ENCODE measurements at regions not wholly inside any gene's neighbourhood (a gene's known extent, or its start where the extent isn't known, plus 50 kb on each side); places are given as distances from the start of the nearest gene placed in this dataset.

- Histone ChIP-seq H3K36me3 (replicated peaks in 1 of 2) (no peaks in the 10 kb centered on the region), H3K27me3 (no peaks in the 10 kb centered on the region), H3K9me3 (replicated peaks in 1 of 3) (no peaks in the 10 kb centered on the region), H3K4me3 (no peak overlapping the region), H3K4me1 (replicated peaks in 1 of 2) (no peaks in the 10 kb centered on the region), H3K27ac (no peak overlapping the region)
- no peak for DNase-seq
- TF ChIP-seq POLR2A (IDR thresholded peaks at IDR 0.05) (no peak), CTCF (IDR thresholded peaks at IDR 0.05) (no peak)
- intact Hi-C loops (cut with DNase I): no loop called here
Measured at GRCh38 chr2:67625178-67625577, 228.0 kb downstream of the ETAA1 start.

GRCh38 chr2:67625690-67626475 lies 228.8 kb downstream of the ETAA1 start:
- H3K4me3 ChIP-seq: no peak overlapping the region
- H3K27me3 ChIP-seq: no peaks in the 10 kb centered on the region
- H3K9me3 ChIP-seq (replicated peaks in 1 of 3): no peaks in the 10 kb centered on the region
- WGBS, 4 donors: 77 to 81% (median 79%) methylated on average over 5 of the region's 5 CpGs
- TF ChIP-seq POLR2A (IDR thresholded peaks at IDR 0.05): no peak
- no peak for TF ChIP-seq CTCF (IDR thresholded peaks at IDR 0.05)
- H3K4me1 ChIP-seq (replicated peaks in 1 of 2): no peaks in the 10 kb centered on the region
- no peaks in the 10 kb centered on the region for H3K36me3 ChIP-seq (replicated peaks in 1 of 2)
- intact Hi-C loops (cut with DNase I): no loop called here
- no peak overlapping the region for H3K27ac ChIP-seq
- no peak for DNase-seq

GRCh38 chr2:67626656-67627055 lies 229.5 kb downstream of the ETAA1 start:
- TF ChIP-seq POLR2A (IDR thresholded peaks at IDR 0.05): no peak
- TF ChIP-seq CTCF (IDR thresholded peaks at IDR 0.05): no peak
- Histone ChIP-seq H3K4me1 (replicated peaks in 1 of 2) (no peaks in the 10 kb centered on the region), H3K27ac (no peak overlapping the region), H3K27me3 (no peaks in the 10 kb centered on the region), H3K36me3 (replicated peaks in 1 of 2) (no peaks in the 10 kb centered on the region), H3K4me3 (no peak overlapping the region), H3K9me3 (replicated peaks in 1 of 3) (no peaks in the 10 kb centered on the region)
- intact Hi-C loops (cut with DNase I): no loop called here
- 70 to 85% (median 79%) methylated on average over 4 of the region's 4 CpGs for WGBS, 4 donors
- DNase-seq: no peak

- Histone ChIP-seq H3K4me3 (no peak overlapping the region), H3K9me3 (replicated peaks in 1 of 3) (no peaks in the 10 kb centered on the region), H3K27ac (no peak overlapping the region), H3K4me1 (replicated peaks in 1 of 2) (no peaks in the 10 kb centered on the region), H3K36me3 (replicated peaks in 1 of 2) (no peaks in the 10 kb centered on the region), H3K27me3 (no peaks in the 10 kb centered on the region)
- TF ChIP-seq POLR2A (IDR thresholded peaks at IDR 0.05) (no peak), CTCF (IDR thresholded peaks at IDR 0.05) (no peak)
- DNase-seq: no peak
- 91 to 96% (median 94%) methylated on average over 3 of the region's 3 CpGs for WGBS, 4 donors
- intact Hi-C loops (cut with DNase I): no loop called here
Measured at GRCh38 chr2:67627456-67628207, 230.5 kb downstream of the ETAA1 start.

Data from adrenal gland (tissue), 9 donors.